ENCODE measurements at regions not wholly inside any gene's neighbourhood (a gene's known extent, or its start where the extent isn't known, plus 50 kb on each side); places are given as distances from the start of the nearest gene placed in this dataset.

DNA sequence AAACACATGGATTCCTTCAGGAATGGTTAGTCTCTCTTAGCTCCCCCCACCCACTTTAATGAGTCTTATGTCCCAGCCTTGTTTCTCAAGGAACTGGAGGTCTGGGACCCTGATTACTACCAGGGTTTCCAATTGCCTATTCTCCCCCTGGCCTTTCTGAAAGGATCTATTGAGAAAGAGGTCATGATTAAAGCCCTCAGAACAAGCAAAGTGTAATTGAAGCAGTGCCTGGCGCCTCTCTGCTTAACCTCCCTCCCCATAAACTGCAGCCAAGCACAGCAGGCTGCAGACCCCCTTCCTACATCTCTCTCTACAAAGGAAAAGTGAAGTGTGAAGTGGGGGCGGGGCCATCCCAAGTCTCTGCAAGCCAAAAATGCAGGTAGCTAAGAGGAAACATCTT lies 159.7 kb upstream of the CDH11 start:
- in situ Hi-C loops (cut with HindIII; ENCODE audit: low sequenced_read_pairs): no loop called here
- TF ChIP-seq CTCF (IDR thresholded peaks at IDR 0.05; ENCODE audit: low read depth, low read length): no peak
- DNase-seq (ENCODE audit: low read depth, low spot score): no peak
- no peak overlapping the region for H3K4me3 ChIP-seq (ENCODE audit: low read depth, low read length)

- TF ChIP-seq CTCF (IDR thresholded peaks at IDR 0.05; ENCODE audit: low read depth, low read length): no peak
- no peak for DNase-seq (ENCODE audit: low read depth, low spot score)
- H3K4me3 ChIP-seq (ENCODE audit: low read depth, low read length): no peak overlapping the region
- in situ Hi-C loops (cut with HindIII; ENCODE audit: low sequenced_read_pairs): no loop called here
These were observed 159.1 kb upstream of the CDH11 start for GRCh38 chr16:65280845-65281512.

DNA sequence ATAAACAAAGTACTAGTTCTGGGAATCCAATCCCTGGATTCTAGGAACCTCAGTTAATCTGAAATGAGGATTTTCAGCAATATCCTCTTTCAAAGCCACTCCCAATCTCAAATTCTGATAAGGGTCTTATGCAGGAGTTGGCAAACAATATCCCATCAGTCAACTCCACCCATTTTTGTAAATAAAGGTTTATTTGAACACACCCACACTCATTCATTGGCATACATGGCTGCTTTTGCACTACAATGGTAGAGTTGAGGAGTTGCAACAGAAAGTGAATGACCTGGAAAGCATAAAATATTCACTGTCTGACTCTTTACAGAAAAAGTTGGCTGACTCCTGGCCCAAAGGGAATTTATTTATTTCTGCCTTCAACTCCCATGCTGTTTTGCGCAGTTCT lies 157.7 kb upstream of the CDH11 start:
- no peak for TF ChIP-seq CTCF (IDR thresholded peaks at IDR 0.05; ENCODE audit: low read depth, low read length)
- no peak for DNase-seq (ENCODE audit: low read depth, low spot score)
- H3K4me3 ChIP-seq (ENCODE audit: low read depth, low read length): no peak overlapping the region
- in situ Hi-C loops (cut with HindIII; ENCODE audit: low sequenced_read_pairs): no loop called here

DNA sequence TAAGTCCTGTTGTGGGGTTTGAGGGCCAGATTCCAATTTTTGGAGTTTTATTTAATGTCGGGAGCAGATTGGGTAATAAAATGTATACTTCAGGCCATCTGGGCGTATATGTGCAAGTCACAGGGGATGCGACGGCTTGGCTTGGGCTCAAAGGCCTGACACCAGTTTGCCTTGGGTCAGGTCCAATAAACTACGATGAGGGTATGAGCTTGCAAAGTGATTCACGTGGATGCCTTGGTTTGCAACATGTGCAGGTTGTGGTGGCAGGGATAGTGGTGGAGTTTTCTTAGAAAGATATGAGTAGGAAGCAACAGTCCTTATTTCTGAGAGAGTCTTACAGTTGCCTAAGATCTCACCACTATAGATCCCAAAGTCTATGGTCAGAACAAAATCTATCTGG lies 157.0 kb upstream of the CDH11 start:
- H3K4me3 ChIP-seq (ENCODE audit: low read depth, low read length): no peak overlapping the region
- in situ Hi-C loops (cut with HindIII; ENCODE audit: low sequenced_read_pairs): no loop called here
- no peak for DNase-seq (ENCODE audit: low read depth, low spot score)
- TF ChIP-seq CTCF (IDR thresholded peaks at IDR 0.05; ENCODE audit: low read depth, low read length): no peak

- no peak overlapping the region for H3K4me3 ChIP-seq (ENCODE audit: low read depth, low read length)
- no peak for DNase-seq (ENCODE audit: low read depth, low spot score)
- TF ChIP-seq CTCF (IDR thresholded peaks at IDR 0.05; ENCODE audit: low read depth, low read length): no peak
- in situ Hi-C loops (cut with HindIII; ENCODE audit: low sequenced_read_pairs): no loop called here
These were observed 152.7 kb upstream of the CDH11 start for GRCh38 chr16:65274566-65274965.

GRCh38 chr16:65272699-65273414 lies 151.0 kb upstream of the CDH11 start:
- in situ Hi-C loops (cut with HindIII; ENCODE audit: low sequenced_read_pairs): no loop called here
- no peak for DNase-seq (ENCODE audit: low read depth, low spot score)
- H3K4me3 ChIP-seq (ENCODE audit: low read depth, low read length): no peak overlapping the region
- TF ChIP-seq CTCF (IDR thresholded peaks at IDR 0.05; ENCODE audit: low read depth, low read length): no peak
